Activated CD4-positive, alpha-beta T cell treated with anti-CD3 and anti-CD28 coated beads, Interleukin-2, amount 10 ng/mL, durations not matched to agents 7 days and 5 days (primary cell): ENCODE measurements at regions not wholly inside any gene's neighbourhood (a gene's known extent, or its start where the extent isn't known, plus 50 kb on each side); places are given as distances from the start of the nearest gene placed in this dataset.
"Not testable (repeated sequence)": the region's sequence is repeated elsewhere in the genome, so short reads cannot be mapped to it uniquely, and the experiment has no call there.

Experiments used
- CTCF ChIA-PET: fragments of 350-600 bp; sonication (Branson Sonifier 250); formaldehyde crosslinking; loops from one replicate; lab custom pipeline; 2021; ENCODE audit warnings: antibody characterized with exemption; lab: Charles Lee
- POLR2A ChIA-PET: fragments of 350-600 bp; sonication (Branson Sonifier 250); formaldehyde crosslinking; loops from one replicate; lab custom pipeline; 2021; ENCODE audit warnings: antibody characterized with exemption; lab: Charles Lee
- DNase-seq: peaks from one replicate; pipeline ENCODE4 v3.0.0-alpha.2; 2020
- H3K27ac Mint-ChIP-seq: one replicate; pipeline ENCODE4 v1.8.0; 2021; ENCODE audit warnings: mild to moderate bottlenecking, moderate library complexity, mixed read lengths
- H3K27me3 Mint-ChIP-seq: one replicate; pipeline ENCODE4 v1.8.0; 2021; ENCODE audit warnings: mixed read lengths
- H3K36me3 Mint-ChIP-seq: one replicate; pipeline ENCODE4 v1.8.0; 2021; ENCODE audit warnings: low read depth, mixed read lengths
- H3K4me1 Mint-ChIP-seq: one replicate; pipeline ENCODE4 v1.8.0; 2021; ENCODE audit warnings: mixed read lengths
- H3K4me3 Mint-ChIP-seq: one replicate; pipeline ENCODE4 v1.8.0; 2021; ENCODE audit warnings: mild to moderate bottlenecking, moderate library complexity, mixed read lengths
- H3K9me3 Mint-ChIP-seq: one replicate; pipeline ENCODE4 v1.8.0; 2021; ENCODE audit warnings: mixed read lengths

GRCh38 chr3:166934879-166935278 lies 445.2 kb downstream of the ZBBX start:
- POLR2A ChIA-PET: no interaction called here
- no peaks in the 10 kb centered on the region for H3K36me3 Mint-ChIP-seq
- peaks cover 6% of the 10 kb centered on the region for H3K9me3 Mint-ChIP-seq
- CTCF ChIA-PET: interaction anchor here (0.6 kb wide), 1 partner anchor 11 kb away, joined by 4 read pairs; no protein-coding TSS in a partner anchor
- H3K4me1 Mint-ChIP-seq: no peaks in the 10 kb centered on the region
- no peaks in the 10 kb centered on the region for H3K27me3 Mint-ChIP-seq
- no peak overlapping the region for H3K27ac Mint-ChIP-seq
- H3K4me3 Mint-ChIP-seq: no peak overlapping the region
- no peak for DNase-seq

GRCh38 chr3:166917437-166917836 lies 462.7 kb downstream of the ZBBX start:
- Mint-ChIP-seq H3K27me3 (no peaks in the 10 kb centered on the region), H3K27ac (no peak overlapping the region), H3K4me1 (no peaks in the 10 kb centered on the region), H3K4me3 (no peak overlapping the region), H3K36me3 (no peaks in the 10 kb centered on the region), H3K9me3 (peaks cover 34% of the 10 kb centered on the region)
- no peak for DNase-seq
- POLR2A ChIA-PET: no interaction called here
- CTCF ChIA-PET: no interaction called here

- CTCF ChIA-PET: no interaction called here
Measured at GRCh38 chr3:166902374-166902773, 477.7 kb downstream of the ZBBX start.

GRCh38 chr3:166900866-166901577 lies 479.1 kb downstream of the ZBBX start:
- Mint-ChIP-seq H3K4me1 (no peaks in the 10 kb centered on the region), H3K27me3 (no peaks in the 10 kb centered on the region), H3K4me3 (no peak overlapping the region), H3K36me3 (no peaks in the 10 kb centered on the region), H3K27ac (no peak overlapping the region), H3K9me3 (peaks cover 2% of the 10 kb centered on the region)
- DNase-seq: no peak
- POLR2A ChIA-PET: no interaction called here
- CTCF ChIA-PET: no interaction called here

More at GRCh38 chr3:166902374-166902773, 477.7 kb downstream of the ZBBX start:
- H3K4me1 Mint-ChIP-seq: no peaks in the 10 kb centered on the region
- POLR2A ChIA-PET: no interaction called here
- no peak overlapping the region for H3K27ac Mint-ChIP-seq
- H3K36me3 Mint-ChIP-seq: no peaks in the 10 kb centered on the region
- H3K27me3 Mint-ChIP-seq: no peaks in the 10 kb centered on the region
- H3K4me3 Mint-ChIP-seq: no peak overlapping the region
- H3K9me3 Mint-ChIP-seq: peaks cover 2% of the 10 kb centered on the region
- no peak for DNase-seq

GRCh38 chr3:166897811-166898210 lies 482.3 kb downstream of the ZBBX start:
- no peak for DNase-seq
- no peak overlapping the region for H3K27ac Mint-ChIP-seq
- ChIA-PET CTCF (no interaction called here), POLR2A (no interaction called here)
- no peaks in the 10 kb centered on the region for H3K36me3 Mint-ChIP-seq
- no peaks in the 10 kb centered on the region for H3K27me3 Mint-ChIP-seq
- H3K9me3 Mint-ChIP-seq: no peaks in the 10 kb centered on the region
- no peak overlapping the region for H3K4me3 Mint-ChIP-seq
- H3K4me1 Mint-ChIP-seq: no peaks in the 10 kb centered on the region

GRCh38 chr3:166889241-166889640 lies 490.9 kb downstream of the ZBBX start:
- no peaks in the 10 kb centered on the region for H3K9me3 Mint-ChIP-seq
- H3K4me3 Mint-ChIP-seq: no peak overlapping the region
- DNase-seq: no peak
- H3K27me3 Mint-ChIP-seq: no peaks in the 10 kb centered on the region
- H3K27ac Mint-ChIP-seq: no peak overlapping the region
- no peaks in the 10 kb centered on the region for H3K36me3 Mint-ChIP-seq
- H3K4me1 Mint-ChIP-seq: no peaks in the 10 kb centered on the region
- CTCF ChIA-PET: no interaction called here
- POLR2A ChIA-PET: no interaction called here

- no peaks in the 10 kb centered on the region for H3K9me3 Mint-ChIP-seq
- H3K4me3 Mint-ChIP-seq: no peak overlapping the region
- CTCF ChIA-PET: no interaction called here
Measured at GRCh38 chr3:166879661-166880060, 500.4 kb downstream of the ZBBX start.

GRCh38 chr3:166877971-166878370 lies 502.1 kb downstream of the ZBBX start:
- ChIA-PET POLR2A (no interaction called here), CTCF (no interaction called here)
- Mint-ChIP-seq H3K27me3 (no peaks in the 10 kb centered on the region), H3K27ac (no peak overlapping the region), H3K4me1 (no peaks in the 10 kb centered on the region), H3K4me3 (no peak overlapping the region), H3K36me3 (no peaks in the 10 kb centered on the region), H3K9me3 (peaks cover 4% of the 10 kb centered on the region)
- DNase-seq: no peak

More at GRCh38 chr3:166879661-166880060, 500.4 kb downstream of the ZBBX start:
- no peaks in the 10 kb centered on the region for H3K36me3 Mint-ChIP-seq
- DNase-seq: no peak
- H3K27me3 Mint-ChIP-seq: no peaks in the 10 kb centered on the region
- no peak overlapping the region for H3K27ac Mint-ChIP-seq
- H3K4me1 Mint-ChIP-seq: no peaks in the 10 kb centered on the region
- POLR2A ChIA-PET: no interaction called here

GRCh38 chr3:166864473-166865467 lies 515.3 kb downstream of the ZBBX start:
- DNase-seq: no peak
- no peaks in the 10 kb centered on the region for H3K4me1 Mint-ChIP-seq
- no peak overlapping the region for H3K4me3 Mint-ChIP-seq
- H3K27me3 Mint-ChIP-seq: no peaks in the 10 kb centered on the region
- no peak overlapping the region for H3K27ac Mint-ChIP-seq
- CTCF ChIA-PET: no interaction called here
- H3K9me3 Mint-ChIP-seq: peaks cover 5% of the 10 kb centered on the region
- POLR2A ChIA-PET: no interaction called here
- no peaks in the 10 kb centered on the region for H3K36me3 Mint-ChIP-seq

GRCh38 chr3:166860217-166860616 lies 519.9 kb downstream of the ZBBX start:
- Mint-ChIP-seq H3K36me3 (no peaks in the 10 kb centered on the region), H3K27ac (no peak overlapping the region)

GRCh38 chr3:166844329-166844728 lies 535.8 kb downstream of the ZBBX start:
- no peaks in the 10 kb centered on the region for H3K27me3 Mint-ChIP-seq
- no peak overlapping the region for H3K27ac Mint-ChIP-seq
- CTCF ChIA-PET: no interaction called here
- no peak for DNase-seq
- H3K4me3 Mint-ChIP-seq: no peak overlapping the region
- POLR2A ChIA-PET: no interaction called here
- no peaks in the 10 kb centered on the region for H3K9me3 Mint-ChIP-seq
- H3K4me1 Mint-ChIP-seq: no peaks in the 10 kb centered on the region
- H3K36me3 Mint-ChIP-seq: no peaks in the 10 kb centered on the region

More at GRCh38 chr3:166860217-166860616, 519.9 kb downstream of the ZBBX start:
- H3K27me3 Mint-ChIP-seq: no peaks in the 10 kb centered on the region
- no peak for DNase-seq
- no peaks in the 10 kb centered on the region for H3K4me1 Mint-ChIP-seq
- CTCF ChIA-PET: no interaction called here
- H3K9me3 Mint-ChIP-seq: peaks cover 2% of the 10 kb centered on the region
- no peak overlapping the region for H3K4me3 Mint-ChIP-seq
- POLR2A ChIA-PET: no interaction called here

GRCh38 chr3:166842784-166843183 lies 537.3 kb downstream of the ZBBX start:
- H3K27ac Mint-ChIP-seq, POLR2A ChIA-PET, H3K9me3 Mint-ChIP-seq, H3K4me1 Mint-ChIP-seq, H3K27me3 Mint-ChIP-seq, H3K4me3 Mint-ChIP-seq, DNase-seq, CTCF ChIA-PET, H3K36me3 Mint-ChIP-seq: not testable (repeated sequence)

GRCh38 chr3:166837535-166837934 lies 542.6 kb downstream of the ZBBX start:
- no peaks in the 10 kb centered on the region for H3K27me3 Mint-ChIP-seq
- no peaks in the 10 kb centered on the region for H3K9me3 Mint-ChIP-seq
- no peak overlapping the region for H3K4me3 Mint-ChIP-seq
- ChIA-PET CTCF (no interaction called here), POLR2A (no interaction called here)
- no peak overlapping the region for H3K27ac Mint-ChIP-seq
- H3K4me1 Mint-ChIP-seq: no peaks in the 10 kb centered on the region
- H3K36me3 Mint-ChIP-seq: no peaks in the 10 kb centered on the region
- no peak for DNase-seq
